GM18861 (cell line): ENCODE measurements at regions not wholly inside any gene's neighbourhood (a gene's known extent, or its start where the extent isn't known, plus 50 kb on each side); places are given as distances from the start of the nearest gene placed in this dataset.

Source experiments
- ATAC-seq: cut with Tn5 transposase; IDR thresholded peaks from one replicate; pipeline ENCODE4 v1.9.1; 2021; ENCODE audit not compliant: unreplicated experiment

- peak; percentile 92 for ATAC-seq
These were observed 567.6 kb downstream of the PLCL1 start for GRCh38 chr2:198371921-198372543.

GRCh38 chr2:198371329-198371728 is 566.9 kb downstream of the PLCL1 start:
- no peak for ATAC-seq

DNA sequence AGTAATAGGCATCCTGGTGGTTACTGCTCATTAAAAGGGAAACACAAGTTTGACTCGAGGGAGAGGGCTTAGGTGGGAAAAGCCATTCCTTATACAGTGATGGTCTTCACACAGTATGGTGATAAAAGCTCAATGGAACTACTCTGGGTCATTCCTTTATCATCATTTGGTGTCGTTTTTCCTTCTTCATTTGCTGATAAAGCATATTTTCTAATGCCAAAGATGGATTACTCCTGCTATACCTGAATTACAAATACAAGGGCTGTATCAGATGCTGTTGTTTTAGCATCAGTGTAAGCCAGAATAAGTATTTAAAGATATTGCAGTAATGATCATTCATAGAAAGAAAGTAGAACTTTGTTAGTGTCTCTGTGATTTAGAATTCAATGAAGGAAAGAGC is 563.7 kb downstream of the PLCL1 start:
- ATAC-seq: no peak

GRCh38 chr2:198362740-198363139 is 558.3 kb downstream of the PLCL1 start:
- ATAC-seq: no peak

DNA sequence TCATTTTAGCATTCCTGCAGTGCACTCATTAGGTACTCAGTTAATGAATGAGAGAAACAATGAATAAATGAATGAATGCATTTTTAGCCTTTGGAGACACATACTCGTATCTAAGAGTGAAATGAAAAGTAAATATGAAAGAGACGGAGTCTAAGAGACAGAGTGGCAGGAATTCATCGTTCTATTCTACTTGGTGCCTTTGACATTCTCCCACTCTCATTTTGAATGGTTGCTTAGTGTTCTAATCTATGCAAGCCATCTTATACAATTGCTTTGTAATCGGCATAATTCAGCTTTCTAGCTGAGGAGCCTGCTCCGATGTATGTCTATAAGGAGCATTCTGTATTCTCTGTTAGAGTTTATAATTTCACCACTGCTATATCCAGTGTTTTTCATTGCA is 554.9 kb downstream of the PLCL1 start:
- ATAC-seq: no peak

GRCh38 chr2:198356157-198356556 is 551.8 kb downstream of the PLCL1 start:
- no peak for ATAC-seq

DNA sequence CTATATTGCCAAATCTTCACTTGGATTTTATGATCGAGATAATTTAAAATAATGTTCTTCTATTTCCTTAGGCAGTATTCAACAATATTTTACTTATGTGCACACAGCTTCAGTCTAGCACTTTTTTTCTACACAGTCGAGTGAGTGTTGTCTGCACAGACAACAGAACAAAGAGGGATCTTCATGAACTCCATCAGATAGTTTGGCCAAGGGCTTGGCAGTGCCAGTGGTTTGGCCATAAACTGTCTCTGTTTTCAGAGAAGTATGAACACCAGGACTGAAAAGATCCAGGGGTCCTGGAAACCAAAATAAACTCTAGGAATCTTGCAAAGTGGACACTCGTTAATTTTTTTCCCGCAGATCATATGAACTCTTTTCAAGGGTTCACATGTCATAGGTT is 547.3 kb downstream of the PLCL1 start:
- ATAC-seq: no peak

GRCh38 chr2:198347946-198348345 is 543.6 kb downstream of the PLCL1 start:
- ATAC-seq: no peak

GRCh38 chr2:198347349-198347748 is 543.0 kb downstream of the PLCL1 start:
- no peak for ATAC-seq

DNA sequence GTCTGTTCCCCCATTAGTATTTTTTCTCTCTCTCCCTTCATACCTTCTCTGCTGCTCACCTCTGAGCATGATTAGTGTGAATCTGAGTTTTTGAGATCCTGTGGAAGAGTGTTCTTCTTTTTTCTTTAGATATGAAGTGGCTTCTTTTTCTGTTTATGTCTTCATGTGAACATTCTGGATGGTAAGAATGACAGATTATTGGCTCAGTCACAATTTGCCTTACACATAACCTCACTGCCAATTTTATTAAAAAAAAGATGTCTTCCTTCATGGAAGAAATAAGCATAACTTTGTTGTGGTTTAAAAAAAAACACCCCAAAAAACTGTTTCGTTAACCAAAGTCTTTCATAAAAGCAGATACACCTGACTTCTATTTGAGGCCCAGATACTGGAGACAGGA is 539.1 kb downstream of the PLCL1 start:
- ATAC-seq: no peak

DNA sequence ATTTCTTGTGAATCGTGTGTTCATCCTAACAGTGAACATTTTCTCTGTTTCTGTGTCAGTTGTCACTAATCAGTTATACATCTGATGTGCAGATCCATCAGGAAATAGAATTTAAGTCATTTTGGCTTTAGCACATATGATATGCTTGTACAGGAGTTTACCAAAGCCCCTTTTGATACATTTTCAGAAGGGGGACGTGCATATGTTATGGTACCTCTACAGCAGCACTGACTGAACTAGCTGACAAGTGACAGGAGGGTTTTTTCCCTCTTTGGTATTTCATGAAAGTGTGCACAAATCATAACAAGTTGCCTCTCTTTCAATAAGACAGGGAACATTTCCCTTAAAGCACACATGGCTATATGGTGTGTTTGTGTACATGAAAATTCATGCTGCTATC is 536.5 kb downstream of the PLCL1 start:
- ATAC-seq: no peak

- ATAC-seq: no peak
These were observed 534.7 kb downstream of the PLCL1 start for GRCh38 chr2:198339116-198339515.

DNA sequence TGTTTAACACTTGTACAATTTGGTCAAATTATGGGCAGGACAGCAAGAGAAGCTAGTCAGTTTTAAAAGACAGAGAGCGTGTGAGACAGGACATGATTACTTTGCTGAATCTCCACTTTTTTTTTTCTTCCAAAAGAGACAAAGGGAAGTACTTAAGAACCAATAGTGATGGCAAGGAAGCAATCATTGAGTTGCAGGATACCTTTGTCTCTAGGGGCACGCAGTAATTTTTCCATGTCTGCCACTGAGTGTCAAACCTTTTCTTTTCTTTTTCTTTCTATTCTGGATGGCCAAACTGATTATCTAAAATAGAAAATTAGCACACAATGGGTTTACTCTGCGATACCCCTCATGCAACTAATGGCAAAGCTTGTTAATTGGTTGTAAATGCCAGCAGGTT is 533.0 kb downstream of the PLCL1 start:
- ATAC-seq: no peak

DNA sequence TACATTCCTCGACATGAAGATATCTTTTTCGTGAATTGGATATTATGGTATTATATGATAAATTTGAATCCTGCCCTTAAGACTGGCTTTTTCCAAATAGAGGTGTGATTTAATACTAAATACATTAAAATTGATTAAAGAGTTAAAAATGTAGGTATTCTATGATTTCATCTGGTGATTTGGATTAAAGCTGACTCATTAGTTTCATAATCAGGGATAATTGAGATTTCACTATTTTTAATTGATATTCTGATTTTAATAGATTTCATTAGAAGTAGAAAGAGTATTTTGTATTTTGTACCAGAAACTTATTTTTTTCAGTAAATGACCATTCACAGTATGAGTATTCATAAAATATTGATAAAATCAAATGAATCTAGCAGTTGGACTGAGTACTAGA is 524.1 kb downstream of the PLCL1 start:
- ATAC-seq: no peak

- ATAC-seq: no peak
These were observed 523.1 kb downstream of the PLCL1 start for GRCh38 chr2:198327526-198327925.

DNA sequence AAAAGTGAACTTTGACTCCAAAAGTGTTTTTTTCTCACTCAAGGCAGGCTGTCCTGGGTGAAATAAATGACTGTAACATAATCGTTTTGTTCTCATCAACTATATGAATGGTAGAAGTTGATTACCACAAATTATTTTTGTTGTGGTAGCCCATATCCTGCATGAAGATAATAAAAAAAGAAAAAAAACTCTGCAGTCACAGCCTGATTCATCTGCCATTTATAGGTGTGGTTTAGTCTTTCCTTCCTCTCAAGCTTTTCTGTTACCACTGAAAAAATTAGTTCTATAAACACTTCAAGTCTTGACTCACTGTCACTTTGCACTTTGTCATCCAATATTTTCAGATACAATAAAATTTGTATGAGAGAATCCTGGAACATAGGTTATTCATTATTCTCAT is 522.0 kb downstream of the PLCL1 start:
- no peak for ATAC-seq

DNA sequence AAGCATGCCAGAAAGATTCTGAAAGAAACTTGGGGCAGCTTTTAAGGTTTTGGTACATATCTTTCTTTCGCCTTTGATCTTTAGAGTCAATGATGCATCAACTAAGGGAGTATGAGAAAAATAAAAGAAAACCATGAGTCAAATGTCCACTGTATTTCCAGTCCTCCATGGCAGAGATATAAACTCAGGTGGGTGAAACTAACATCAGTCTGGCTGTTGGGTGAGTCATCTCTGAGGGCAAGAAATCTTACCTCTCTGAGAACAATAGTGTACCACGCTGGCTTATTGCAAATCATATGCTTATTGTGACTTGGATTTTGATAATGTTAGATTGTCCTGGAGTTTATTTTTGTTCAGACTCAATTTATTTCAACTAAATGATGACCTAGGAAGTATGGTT is 521.0 kb downstream of the PLCL1 start:
- no peak for ATAC-seq

GRCh38 chr2:198324071-198324470 is 519.7 kb downstream of the PLCL1 start:
- no peak for ATAC-seq

GRCh38 chr2:198322275-198322674 is 517.9 kb downstream of the PLCL1 start:
- no peak for ATAC-seq

DNA sequence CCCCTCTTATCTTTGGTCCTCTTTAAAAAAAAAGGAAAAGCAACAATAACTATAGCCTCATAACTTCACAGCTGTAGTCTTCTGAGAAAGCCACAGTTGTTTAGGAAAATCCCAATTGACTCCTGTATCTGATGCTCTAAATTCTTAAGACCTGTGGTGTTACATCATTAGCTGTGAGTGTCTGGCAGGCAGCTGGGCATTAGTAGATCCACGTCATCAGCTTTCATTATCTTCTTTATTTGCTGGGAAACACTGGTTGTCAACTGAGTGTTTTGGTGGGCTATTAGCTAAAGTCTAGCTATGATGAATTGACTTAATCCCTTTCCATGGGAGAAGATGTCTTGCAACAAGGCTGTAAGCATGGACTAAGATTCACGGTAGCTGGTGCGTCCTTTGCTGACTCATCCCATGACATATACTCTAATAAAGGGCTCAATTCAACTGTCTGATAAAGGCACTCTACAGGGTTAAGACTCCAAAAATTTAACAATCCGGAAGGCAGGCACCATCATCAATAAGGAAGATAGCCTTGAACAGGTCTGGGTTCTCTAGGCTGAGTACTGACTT is 517.2 kb downstream of the PLCL1 start:
- no peak for ATAC-seq

- no peak for ATAC-seq
These were observed 512.5 kb downstream of the PLCL1 start for GRCh38 chr2:198316852-198317396.

- no peak for ATAC-seq
These were observed 511.6 kb downstream of the PLCL1 start for GRCh38 chr2:198315791-198316630.
